Urinary bladder (tissue), 3 donors: ENCODE measurements at regions not wholly inside any gene's neighbourhood (a gene's known extent, or its start where the extent isn't known, plus 50 kb on each side); places are given as distances from the start of the nearest gene placed in this dataset.
"Not testable (repeated sequence)": the region's sequence is repeated elsewhere in the genome, so short reads cannot be mapped to it uniquely, and the experiment has no call there.

Source experiments
- DNase-seq: peaks from one replicate; pipeline ENCODE4 v3.0.0-alpha.2; 2015; ENCODE audit errors: extremely low spot score
- H3K27ac ChIP-seq: one replicate; pipeline ENCODE4 v1.5.1; 2013; ENCODE audit warnings: low read depth, mild to moderate bottlenecking, moderate library complexity
- H3K36me3 ChIP-seq: one replicate; pipeline ENCODE4 v1.6.1; 2013; ENCODE audit warnings: mild to moderate bottlenecking, moderate library complexity; ENCODE audit not compliant: insufficient read depth
- H3K4me1 ChIP-seq: one replicate; pipeline ENCODE4 v1.6.1; 2013; ENCODE audit warnings: mild to moderate bottlenecking, moderate library complexity; ENCODE audit not compliant: insufficient read depth
- H3K4me3 ChIP-seq: one replicate; pipeline ENCODE4 v1.5.1; 2013; ENCODE audit warnings: low read depth, low read length
- whole genome bisulfite sequencing: extraction: QIAGEN DNeasy Blood & Tissue Kit; methylation state at CpG from one replicate; pipeline ENCODE4 v1.1.7; 2013; 5-methylcytosine and 5-hydroxymethylcytosine counted together
- donor health status: healthy with polysubstance abuse.
- donor health status: healthy.

- not testable (repeated sequence) for H3K4me1 ChIP-seq, DNase-seq, H3K36me3 ChIP-seq, H3K4me3 ChIP-seq, H3K27ac ChIP-seq
- 88% methylated on average over 8 of the region's 8 CpGs for WGBS
These were observed 78.1 kb upstream of the RAB40AL start for GRCh38 chrX:102858826-102859549.

DNA sequence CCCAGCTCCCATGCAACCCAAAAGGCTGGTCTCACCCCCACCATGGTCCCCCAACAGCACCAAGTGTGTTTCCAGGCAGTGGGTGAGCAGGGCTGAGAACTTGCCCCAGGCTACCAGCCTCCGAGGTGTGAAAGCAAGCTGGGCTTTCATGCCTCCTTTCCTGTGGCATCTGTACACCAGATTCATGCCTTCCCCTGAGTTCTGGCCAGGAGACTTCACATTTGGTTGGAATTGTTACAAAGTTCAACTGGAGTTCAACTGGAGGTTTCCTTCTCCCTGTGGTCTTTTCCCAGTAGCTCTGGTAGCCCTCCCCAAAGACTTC lies 77.6 kb upstream of the RAB40AL start:
- WGBS: 92% methylated on average over 1 of the region's 1 CpG
- H3K36me3 ChIP-seq: no peaks in the 10 kb centered on the region
- no peaks in the 10 kb centered on the region for H3K4me1 ChIP-seq
- DNase-seq: no peak
- H3K4me3 ChIP-seq: no peak overlapping the region
- H3K27ac ChIP-seq: no peak overlapping the region

DNA sequence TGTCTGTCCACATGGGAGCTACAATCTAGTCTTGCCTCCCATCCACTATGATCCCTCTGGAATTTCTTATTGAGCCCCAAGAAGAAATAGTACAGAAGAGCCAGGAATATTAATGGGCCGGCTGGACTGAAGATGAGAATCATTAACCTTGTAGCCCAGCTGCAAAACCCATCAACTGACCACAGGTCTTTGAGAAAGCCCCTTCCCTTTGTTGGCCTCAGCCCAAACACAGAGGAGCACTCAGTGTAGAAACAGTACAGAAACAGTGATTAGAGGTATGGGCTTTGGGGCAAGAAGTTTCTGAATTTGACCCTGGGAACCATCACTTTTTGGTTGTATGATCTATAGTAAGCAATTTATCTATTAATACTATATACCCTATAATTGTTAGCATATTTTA lies 76.8 kb upstream of the RAB40AL start:
- WGBS: 86% methylated on average over 1 of the region's 1 CpG
- Histone ChIP-seq H3K4me1 (no peaks in the 10 kb centered on the region), H3K27ac (no peak overlapping the region), H3K4me3 (no peak overlapping the region), H3K36me3 (no peaks in the 10 kb centered on the region)
- no peak for DNase-seq

GRCh38 chrX:102863735-102864134 lies 73.3 kb upstream of the RAB40AL start:
- WGBS: 3% methylated on average over 4 of the region's 4 CpGs
- Histone ChIP-seq H3K4me1 (no peaks in the 10 kb centered on the region), H3K27ac (no peak overlapping the region), H3K4me3 (no peak overlapping the region), H3K36me3 (no peaks in the 10 kb centered on the region)
- DNase-seq: peak; percentile 23

DNA sequence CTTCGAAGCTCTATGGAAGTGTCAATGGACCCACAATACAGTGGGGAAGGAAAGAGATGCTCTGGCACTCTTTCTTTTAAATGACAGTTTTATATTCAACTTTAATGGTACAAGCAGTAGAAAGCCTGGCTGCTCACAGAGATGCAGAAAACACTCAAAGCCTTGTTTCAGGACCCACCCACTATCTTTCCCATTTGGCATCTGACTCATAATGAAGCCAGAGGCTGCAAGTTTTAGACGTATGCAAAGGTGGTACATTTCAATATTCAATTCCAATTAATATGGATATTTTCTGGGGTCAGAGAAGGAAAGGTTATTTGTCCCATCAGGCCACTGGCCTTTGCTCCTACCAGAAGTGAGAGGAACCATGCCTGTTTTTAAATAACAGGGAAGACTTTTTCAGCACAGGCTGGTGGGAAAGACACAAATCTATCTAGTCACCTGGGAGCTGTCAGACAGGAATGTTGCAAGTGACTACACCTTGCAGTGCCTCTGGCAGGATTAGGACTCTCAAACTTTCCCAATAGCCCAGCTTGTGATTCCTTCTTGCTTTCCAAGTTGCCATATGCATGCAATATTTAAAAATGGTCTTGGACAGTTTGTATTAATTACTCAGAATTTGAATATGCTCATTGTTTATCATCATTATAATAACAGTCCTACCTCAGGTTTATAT lies 70.0 kb upstream of the RAB40AL start:
- DNase-seq: no peak
- Histone ChIP-seq H3K4me3 (no peak overlapping the region), H3K4me1 (no peaks in the 10 kb centered on the region), H3K27ac (no peak overlapping the region), H3K36me3 (no peaks in the 10 kb centered on the region)
- 61% methylated on average over 2 of the region's 2 CpGs for WGBS

GRCh38 chrX:102883491-102883890 lies 53.6 kb upstream of the RAB40AL start:
- Histone ChIP-seq H3K4me1 (no peaks in the 10 kb centered on the region), H3K27ac (no peak overlapping the region), H3K36me3 (no peaks in the 10 kb centered on the region), H3K4me3 (no peak overlapping the region)
- DNase-seq: no peak
- 84% methylated on average over 7 of the region's 7 CpGs for WGBS
